GM21825 (cell line): ENCODE measurements at regions not wholly inside any gene's neighbourhood (a gene's known extent, or its start where the extent isn't known, plus 50 kb on each side); places are given as distances from the start of the nearest gene placed in this dataset.

ENCODE experiments used
- ATAC-seq: cut with Tn5 transposase; IDR thresholded peaks from one replicate; pipeline ENCODE4 v1.9.1; 2021; ENCODE audit warnings: mild to moderate bottlenecking, moderate library complexity; ENCODE audit not compliant: unreplicated experiment

- ATAC-seq, result no peak
Observed at GRCh38 chr11:95586155-95586554, 203.4 kb downstream of the FAM76B start.

- ATAC-seq, result no peak
Observed at GRCh38 chr11:95585752-95586077, 203.9 kb downstream of the FAM76B start.

GRCh38 chr11:95585069-95585751 lies 204.4 kb downstream of the FAM76B start:
- ATAC-seq, result no peak

GRCh38 chr11:95584589-95584988 lies 205.0 kb downstream of the FAM76B start:
- ATAC-seq, result peak; percentile 67

GRCh38 chr11:95584180-95584579 lies 205.4 kb downstream of the FAM76B start:
- ATAC-seq, result no peak

- ATAC-seq, result no peak
Observed at GRCh38 chr11:95577716-95578460, 211.7 kb downstream of the FAM76B start.

- no peak for ATAC-seq
Observed at GRCh38 chr11:95576146-95576845, 213.3 kb downstream of the FAM76B start.

GRCh38 chr11:95575517-95575916 lies 214.1 kb downstream of the FAM76B start:
- ATAC-seq, result no peak

- no peak for ATAC-seq
Observed at GRCh38 chr11:95571718-95572260, 217.8 kb downstream of the FAM76B start.

GRCh38 chr11:95570845-95571244 lies 218.7 kb downstream of the FAM76B start:
- ATAC-seq, result no peak

GRCh38 chr11:95569207-95569606 lies 220.4 kb downstream of the FAM76B start:
- ATAC-seq, result no peak

GRCh38 chr11:95568281-95568680 lies 221.3 kb downstream of the FAM76B start:
- ATAC-seq, result no peak

- no peak for ATAC-seq
Observed at GRCh38 chr11:95567685-95568084, 221.9 kb downstream of the FAM76B start.

GRCh38 chr11:95566211-95566610 lies 223.4 kb downstream of the FAM76B start:
- ATAC-seq, result no peak

GRCh38 chr11:95565724-95566141 lies 223.8 kb downstream of the FAM76B start:
- no peak for ATAC-seq

GRCh38 chr11:95563859-95564258 lies 225.7 kb downstream of the FAM76B start:
- ATAC-seq, result no peak

GRCh38 chr11:95563173-95563572 lies 226.4 kb downstream of the FAM76B start:
- no peak for ATAC-seq

- no peak for ATAC-seq
Observed at GRCh38 chr11:95562196-95562921, 227.2 kb downstream of the FAM76B start.

GRCh38 chr11:95559899-95560298 lies 229.7 kb downstream of the FAM76B start:
- no peak for ATAC-seq

- ATAC-seq, result no peak
Observed at GRCh38 chr11:95557376-95557775, 232.2 kb downstream of the FAM76B start.
